ENCODE measurements at regions not wholly inside any gene's neighbourhood (a gene's known extent, or its start where the extent isn't known, plus 50 kb on each side); places are given as distances from the start of the nearest gene placed in this dataset.

DNA sequence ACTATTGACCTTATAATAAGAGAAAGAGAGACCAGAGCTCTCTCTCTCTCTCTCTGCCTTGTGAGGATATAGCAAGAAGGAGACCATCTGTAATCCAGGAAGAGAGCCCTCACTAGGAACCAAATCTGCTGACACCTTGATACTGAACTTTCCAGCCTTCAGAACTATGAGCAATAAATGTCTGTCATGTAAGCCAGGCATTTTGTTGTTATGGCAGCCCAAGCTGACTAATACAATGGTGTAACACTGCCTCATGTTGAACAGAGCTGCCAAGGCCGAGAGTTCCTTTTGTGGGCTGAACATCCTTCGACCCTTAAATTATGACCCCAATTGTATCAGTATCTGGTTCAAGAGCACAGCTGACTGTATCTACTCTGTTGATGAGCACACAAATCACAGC is 108.0 kb downstream of the LRRC30 start:
- Histone ChIP-seq H3K79me2 (no peaks in the 10 kb centered on the region), H3K9ac (no peak overlapping the region), H3K27me3 (ENCODE audit: control insufficient read depth, insufficient read depth, low read length) (no peaks in the 10 kb centered on the region), H3K9me3 (ENCODE audit: control insufficient read depth, low read length) (no peaks in the 10 kb centered on the region), H3K4me3 (ENCODE audit: low read depth, low read length) (no peak overlapping the region), H2AFZ (no peak overlapping the region), H3K4me2 (ENCODE audit: low read length) (no peak overlapping the region), H3K36me3 (ENCODE audit: control insufficient read depth, insufficient read depth, low read length) (no peaks in the 10 kb centered on the region), H3K27ac (no peak overlapping the region), H3K4me1 (no peaks in the 10 kb centered on the region)
- TF ChIP-seq, protein P1, sequence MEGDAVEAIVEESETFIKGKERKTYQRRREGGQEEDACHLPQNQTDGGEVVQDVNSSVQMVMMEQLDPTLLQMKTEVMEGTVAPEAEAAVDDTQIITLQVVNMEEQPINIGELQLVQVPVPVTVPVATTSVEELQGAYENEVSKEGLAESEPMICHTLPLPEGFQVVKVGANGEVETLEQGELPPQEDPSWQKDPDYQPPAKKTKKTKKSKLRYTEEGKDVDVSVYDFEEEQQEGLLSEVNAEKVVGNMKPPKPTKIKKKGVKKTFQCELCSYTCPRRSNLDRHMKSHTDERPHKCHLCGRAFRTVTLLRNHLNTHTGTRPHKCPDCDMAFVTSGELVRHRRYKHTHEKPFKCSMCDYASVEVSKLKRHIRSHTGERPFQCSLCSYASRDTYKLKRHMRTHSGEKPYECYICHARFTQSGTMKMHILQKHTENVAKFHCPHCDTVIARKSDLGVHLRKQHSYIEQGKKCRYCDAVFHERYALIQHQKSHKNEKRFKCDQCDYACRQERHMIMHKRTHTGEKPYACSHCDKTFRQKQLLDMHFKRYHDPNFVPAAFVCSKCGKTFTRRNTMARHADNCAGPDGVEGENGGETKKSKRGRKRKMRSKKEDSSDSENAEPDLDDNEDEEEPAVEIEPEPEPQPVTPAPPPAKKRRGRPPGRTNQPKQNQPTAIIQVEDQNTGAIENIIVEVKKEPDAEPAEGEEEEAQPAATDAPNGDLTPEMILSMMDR (IDR thresholded peaks at IDR 0.05) = no peak

DNA sequence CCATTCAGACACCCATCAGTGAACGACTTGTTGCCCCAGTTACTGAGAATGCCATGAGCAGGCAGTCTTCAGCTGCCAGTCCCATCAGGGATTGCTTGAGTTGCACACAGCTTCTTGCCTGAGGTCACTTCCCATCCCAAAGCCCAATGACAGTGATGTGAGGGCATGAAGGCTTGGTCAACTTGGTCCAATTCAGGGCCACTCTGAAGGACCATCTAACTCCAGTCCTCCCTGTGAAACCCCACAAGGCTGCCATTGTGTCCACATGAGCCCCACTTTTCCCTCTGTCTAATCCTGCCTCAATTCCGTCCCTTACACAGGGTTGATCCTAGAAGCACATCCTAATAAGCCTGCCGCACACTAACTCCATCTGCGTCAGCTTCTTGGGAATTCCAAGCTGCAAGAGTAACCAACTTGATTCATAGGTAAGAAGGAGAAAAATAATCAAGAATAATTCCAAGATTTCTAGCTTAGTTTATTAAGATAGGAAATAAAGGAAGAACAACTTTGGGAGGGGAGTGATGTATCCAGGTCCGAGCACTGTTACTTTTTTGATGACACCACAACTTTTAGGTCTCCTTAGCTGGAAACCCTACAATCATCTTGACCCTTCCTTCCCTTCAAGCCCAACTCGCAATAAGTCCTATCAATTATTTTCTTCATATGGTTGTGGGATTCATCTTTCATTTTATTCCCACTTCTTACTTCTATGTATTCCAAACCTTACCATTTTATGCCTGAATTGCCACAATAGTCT is 110.9 kb downstream of the LRRC30 start:
- no peak overlapping the region for H3K27ac ChIP-seq
- no peaks in the 10 kb centered on the region for H3K27me3 ChIP-seq (ENCODE audit: control insufficient read depth, insufficient read depth, low read length)
- no peak overlapping the region for H3K4me3 ChIP-seq (ENCODE audit: low read depth, low read length)
- H2AFZ ChIP-seq = no peak overlapping the region
- H3K79me2 ChIP-seq = no peaks in the 10 kb centered on the region
- TF ChIP-seq, protein P1 (IDR thresholded peaks at IDR 0.05) = no peak
- no peak overlapping the region for H3K9ac ChIP-seq
- H3K4me2 ChIP-seq (ENCODE audit: low read length) = no peak overlapping the region
- no peaks in the 10 kb centered on the region for H3K9me3 ChIP-seq (ENCODE audit: control insufficient read depth, low read length)
- no peaks in the 10 kb centered on the region for H3K4me1 ChIP-seq
- no peaks in the 10 kb centered on the region for H3K36me3 ChIP-seq (ENCODE audit: control insufficient read depth, insufficient read depth, low read length)

DNA sequence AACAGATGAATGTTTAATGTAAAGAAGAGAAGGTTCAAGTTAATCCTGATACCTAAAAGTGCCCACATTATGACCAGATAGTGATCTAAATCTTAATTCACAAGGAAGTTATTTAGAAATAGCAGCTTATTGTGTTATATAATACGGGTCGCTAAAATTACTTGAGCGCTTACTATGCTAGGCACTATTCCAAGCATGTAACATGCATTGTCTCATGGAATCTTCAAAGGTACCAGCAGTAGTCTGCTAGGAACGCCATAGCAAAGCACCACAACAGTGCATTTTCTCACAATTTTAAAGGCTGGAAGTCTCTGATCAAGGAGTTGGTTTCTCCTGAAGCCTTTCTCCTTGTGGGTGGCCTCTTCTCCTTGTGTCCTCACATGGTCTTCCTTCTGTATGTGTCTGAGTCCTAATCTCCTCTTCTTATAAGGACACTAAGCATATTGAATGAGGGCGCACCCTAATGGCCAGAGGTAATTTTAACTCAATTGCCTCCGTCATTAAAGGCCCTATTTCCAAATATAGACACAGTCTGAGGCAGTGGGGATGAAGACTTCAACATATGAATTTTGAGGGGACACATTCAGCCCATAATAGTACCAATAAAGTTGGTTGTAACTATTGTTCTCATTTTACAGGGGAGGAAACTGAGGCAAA is 118.4 kb downstream of the LRRC30 start:
- Histone ChIP-seq H3K79me2 (no peaks in the 10 kb centered on the region), H3K4me3 (ENCODE audit: low read depth, low read length) (no peak overlapping the region), H2AFZ (no peak overlapping the region), H3K36me3 (ENCODE audit: control insufficient read depth, insufficient read depth, low read length) (no peaks in the 10 kb centered on the region), H3K27ac (no peak overlapping the region), H3K9ac (no peak overlapping the region), H3K4me2 (ENCODE audit: low read length) (no peak overlapping the region), H3K27me3 (ENCODE audit: control insufficient read depth, insufficient read depth, low read length) (no peaks in the 10 kb centered on the region), H3K9me3 (ENCODE audit: control insufficient read depth, low read length) (no peaks in the 10 kb centered on the region), H3K4me1 (no peaks in the 10 kb centered on the region)
- TF ChIP-seq, protein P1 (IDR thresholded peaks at IDR 0.05) = no peak

DNA sequence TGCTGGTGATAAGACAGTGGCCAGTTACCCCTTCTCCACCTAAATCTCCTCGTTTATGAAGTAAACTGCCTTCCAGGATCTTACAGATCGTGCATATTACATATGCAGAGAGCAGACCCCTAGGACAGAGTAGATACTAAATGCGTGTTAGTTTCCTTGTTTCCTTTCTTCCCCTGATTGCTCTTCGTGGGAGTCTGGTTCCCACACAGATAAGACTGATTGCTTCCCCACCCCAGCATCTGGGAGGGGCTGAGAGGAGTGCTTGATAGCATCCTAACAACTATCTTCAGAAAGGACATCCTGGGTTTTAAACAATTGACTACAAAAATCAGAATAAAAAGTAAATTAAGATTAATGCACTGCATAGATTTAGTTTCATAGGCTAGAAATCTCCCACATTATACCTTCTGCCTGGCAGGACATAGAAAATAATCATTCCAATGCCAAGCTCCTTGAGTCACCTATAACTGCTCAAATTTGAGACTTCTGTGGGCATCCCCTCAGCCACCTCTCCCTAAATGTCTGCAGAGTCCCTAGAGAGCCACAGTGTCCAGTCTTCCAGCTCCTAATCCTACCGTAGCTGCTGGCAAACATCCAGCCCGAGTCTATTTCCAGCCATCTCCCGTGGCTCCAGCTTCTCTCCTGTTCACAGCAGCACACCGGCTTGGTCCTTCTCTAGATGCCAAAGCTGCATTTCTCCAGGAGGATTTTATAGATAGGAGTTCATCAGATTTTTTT is 128.3 kb downstream of the LRRC30 start:
- no peak overlapping the region for H3K9ac ChIP-seq

More for the DNA sequence above, 128.3 kb downstream of the LRRC30 start:
- H3K9me3 ChIP-seq (ENCODE audit: control insufficient read depth, low read length) = no peaks in the 10 kb centered on the region
- H3K36me3 ChIP-seq (ENCODE audit: control insufficient read depth, insufficient read depth, low read length) = no peaks in the 10 kb centered on the region
- H3K79me2 ChIP-seq = no peaks in the 10 kb centered on the region
- H2AFZ ChIP-seq = no peak overlapping the region
- H3K27ac ChIP-seq = no peak overlapping the region
- H3K4me3 ChIP-seq (ENCODE audit: low read depth, low read length) = no peak overlapping the region
- H3K27me3 ChIP-seq (ENCODE audit: control insufficient read depth, insufficient read depth, low read length) = no peaks in the 10 kb centered on the region
- H3K4me2 ChIP-seq (ENCODE audit: low read length) = no peak overlapping the region
- TF ChIP-seq, protein P1 (IDR thresholded peaks at IDR 0.05) = no peak
- H3K4me1 ChIP-seq = no peaks in the 10 kb centered on the region

Data from parathyroid adenoma (tissue), 2 donors.